ENCODE measurements at regions not wholly inside any gene's neighbourhood (a gene's known extent, or its start where the extent isn't known, plus 50 kb on each side); places are given as distances from the start of the nearest gene placed in this dataset.

DNA sequence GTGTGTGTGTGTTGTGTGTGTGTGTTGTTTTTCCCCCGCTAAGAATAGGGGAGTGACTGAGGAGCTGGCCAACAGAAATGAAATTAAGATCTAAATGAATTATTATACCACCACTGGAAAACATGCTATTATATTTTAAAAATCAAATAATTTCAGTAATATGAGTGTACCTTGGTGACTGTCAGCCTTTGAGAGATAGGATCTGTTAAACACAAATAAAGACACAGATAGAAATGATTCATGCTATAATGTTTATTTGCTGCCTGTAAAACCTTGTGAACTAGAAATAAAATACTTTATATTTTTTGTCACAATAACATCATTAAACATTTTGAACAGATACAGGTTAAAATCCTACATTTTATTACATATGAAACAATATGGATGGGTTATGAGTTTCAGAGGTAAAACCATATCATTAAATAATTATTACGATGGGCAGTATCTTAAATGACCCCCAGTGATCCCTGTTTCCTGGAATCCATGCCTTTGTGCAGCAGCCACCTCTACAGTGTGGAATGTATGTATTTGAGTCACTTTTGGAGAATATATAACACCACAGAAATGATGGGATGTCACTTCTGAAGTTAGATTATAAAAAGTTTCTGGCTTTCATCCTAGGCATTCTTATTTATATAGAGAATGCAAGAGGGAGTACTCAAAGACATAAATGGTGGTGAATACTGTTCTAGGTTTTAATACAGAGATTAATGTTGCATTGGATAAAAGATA is 617.2 kb downstream of the CDH18 start:
- H3K27ac ChIP-seq, result no peak overlapping the region
- TF ChIP-seq ZFX (IDR thresholded peaks at IDR 0.05; ENCODE audit: borderline replicate concordance), result no peak
- TF ChIP-seq, protein P1, sequence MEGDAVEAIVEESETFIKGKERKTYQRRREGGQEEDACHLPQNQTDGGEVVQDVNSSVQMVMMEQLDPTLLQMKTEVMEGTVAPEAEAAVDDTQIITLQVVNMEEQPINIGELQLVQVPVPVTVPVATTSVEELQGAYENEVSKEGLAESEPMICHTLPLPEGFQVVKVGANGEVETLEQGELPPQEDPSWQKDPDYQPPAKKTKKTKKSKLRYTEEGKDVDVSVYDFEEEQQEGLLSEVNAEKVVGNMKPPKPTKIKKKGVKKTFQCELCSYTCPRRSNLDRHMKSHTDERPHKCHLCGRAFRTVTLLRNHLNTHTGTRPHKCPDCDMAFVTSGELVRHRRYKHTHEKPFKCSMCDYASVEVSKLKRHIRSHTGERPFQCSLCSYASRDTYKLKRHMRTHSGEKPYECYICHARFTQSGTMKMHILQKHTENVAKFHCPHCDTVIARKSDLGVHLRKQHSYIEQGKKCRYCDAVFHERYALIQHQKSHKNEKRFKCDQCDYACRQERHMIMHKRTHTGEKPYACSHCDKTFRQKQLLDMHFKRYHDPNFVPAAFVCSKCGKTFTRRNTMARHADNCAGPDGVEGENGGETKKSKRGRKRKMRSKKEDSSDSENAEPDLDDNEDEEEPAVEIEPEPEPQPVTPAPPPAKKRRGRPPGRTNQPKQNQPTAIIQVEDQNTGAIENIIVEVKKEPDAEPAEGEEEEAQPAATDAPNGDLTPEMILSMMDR (IDR thresholded peaks at IDR 0.05), result no peak

DNA sequence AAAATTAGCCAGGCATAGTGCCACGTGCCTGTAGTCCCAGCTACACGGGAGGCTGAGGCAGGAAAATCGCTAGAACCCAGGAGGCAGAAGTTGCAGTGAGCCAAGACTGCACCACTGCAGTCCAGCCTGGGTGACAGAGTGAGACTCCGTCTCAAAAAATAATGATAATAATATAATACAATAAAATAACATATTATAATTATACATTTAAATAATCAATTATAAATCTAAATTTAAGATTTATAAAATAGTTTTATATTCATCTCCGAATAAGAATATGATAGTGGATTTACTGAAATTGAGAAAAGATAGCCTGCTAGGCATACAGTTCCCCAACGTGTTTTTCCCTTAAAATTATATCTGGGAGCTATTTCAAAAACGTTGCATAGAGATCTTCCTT is 599.6 kb downstream of the CDH18 start:
- TF ChIP-seq, protein P1 (IDR thresholded peaks at IDR 0.05), result no peak
- TF ChIP-seq ZFX (IDR thresholded peaks at IDR 0.05; ENCODE audit: borderline replicate concordance), result no peak

DNA sequence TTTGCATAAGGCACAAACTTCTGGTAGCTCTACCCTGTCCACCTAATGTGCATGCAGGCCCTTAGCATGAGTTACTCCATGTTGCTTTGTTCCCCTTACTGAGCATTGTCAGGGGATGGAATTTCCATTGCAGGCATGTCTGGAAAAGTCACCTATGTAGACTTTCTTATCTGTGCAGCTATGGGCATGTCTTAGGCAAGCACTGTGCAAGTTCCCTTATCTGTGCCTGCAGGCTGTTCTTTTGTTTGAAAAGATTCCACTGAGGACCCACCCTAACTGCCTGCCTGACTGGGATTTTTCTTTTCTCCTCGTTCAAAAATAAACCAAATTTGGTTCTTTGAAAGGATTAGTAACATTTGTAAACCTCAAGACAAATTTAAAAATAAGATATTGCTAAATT is 587.0 kb downstream of the CDH18 start:
- H3K27ac ChIP-seq, result no peak overlapping the region
- TF ChIP-seq, protein P1 (IDR thresholded peaks at IDR 0.05), result no peak
- TF ChIP-seq ZFX (IDR thresholded peaks at IDR 0.05; ENCODE audit: borderline replicate concordance), result no peak

More for the DNA sequence above, 599.6 kb downstream of the CDH18 start:
- H3K27ac ChIP-seq, result no peak overlapping the region

DNA sequence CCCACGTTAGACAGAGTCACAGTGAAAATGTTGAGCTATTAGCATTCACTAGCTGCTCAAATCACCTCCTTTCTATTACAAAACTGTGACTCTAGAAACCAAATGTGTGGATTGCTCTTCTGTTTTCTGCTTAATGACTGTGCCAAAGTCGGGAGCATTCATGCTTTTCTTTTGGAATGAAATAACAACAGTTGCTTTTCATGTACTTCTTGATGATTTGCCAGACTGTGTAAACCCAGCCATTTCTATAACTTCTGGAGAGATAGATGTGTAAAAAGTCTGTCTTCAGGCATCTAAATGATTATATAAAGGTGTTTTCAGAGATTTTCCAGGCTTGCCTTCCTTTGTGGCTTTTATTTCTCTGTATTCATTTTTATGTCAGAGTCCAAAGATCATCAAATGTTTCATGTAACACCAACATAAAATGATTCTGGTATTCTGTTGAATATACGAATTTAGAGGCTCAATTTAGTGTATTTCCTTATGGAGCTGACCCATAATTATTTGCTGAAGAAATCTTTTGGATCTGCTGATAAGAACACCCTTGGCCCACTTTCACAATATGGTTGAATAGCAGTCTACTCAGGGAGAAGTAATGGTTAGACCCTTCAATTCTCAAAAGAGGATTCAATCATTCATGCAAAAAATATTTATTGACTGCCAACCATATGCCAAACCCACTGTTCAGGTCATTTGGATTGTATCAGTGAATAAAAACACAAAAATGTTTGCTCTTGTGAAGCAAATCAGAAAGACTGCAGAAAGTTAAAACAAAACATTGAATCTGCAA is 581.2 kb downstream of the CDH18 start:
- TF ChIP-seq, protein P1 (IDR thresholded peaks at IDR 0.05), result no peak
- TF ChIP-seq ZFX (IDR thresholded peaks at IDR 0.05; ENCODE audit: borderline replicate concordance), result no peak
- no peak overlapping the region for H3K27ac ChIP-seq

DNA sequence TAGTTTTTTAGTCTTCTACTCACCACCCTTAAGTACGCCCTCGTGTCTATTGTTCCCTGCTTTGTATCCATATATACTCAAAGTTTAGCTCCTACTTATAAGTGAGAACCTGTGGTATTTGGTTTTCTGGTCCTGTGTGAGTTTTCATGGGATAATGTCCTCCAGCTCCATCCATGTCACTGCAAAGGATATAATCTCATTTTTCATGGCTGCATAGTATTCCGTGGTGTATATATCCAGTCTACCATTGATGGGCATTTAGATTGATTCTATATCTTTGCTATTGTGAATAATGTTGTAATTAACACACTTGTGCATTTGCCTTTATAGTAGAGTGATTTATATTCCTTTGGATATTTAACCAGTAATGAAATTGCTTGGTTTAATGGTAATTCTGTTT is 579.9 kb downstream of the CDH18 start:
- TF ChIP-seq, protein P1 (IDR thresholded peaks at IDR 0.05), result no peak
- TF ChIP-seq ZFX (IDR thresholded peaks at IDR 0.05; ENCODE audit: borderline replicate concordance), result no peak
- H3K27ac ChIP-seq, result no peak overlapping the region

DNA sequence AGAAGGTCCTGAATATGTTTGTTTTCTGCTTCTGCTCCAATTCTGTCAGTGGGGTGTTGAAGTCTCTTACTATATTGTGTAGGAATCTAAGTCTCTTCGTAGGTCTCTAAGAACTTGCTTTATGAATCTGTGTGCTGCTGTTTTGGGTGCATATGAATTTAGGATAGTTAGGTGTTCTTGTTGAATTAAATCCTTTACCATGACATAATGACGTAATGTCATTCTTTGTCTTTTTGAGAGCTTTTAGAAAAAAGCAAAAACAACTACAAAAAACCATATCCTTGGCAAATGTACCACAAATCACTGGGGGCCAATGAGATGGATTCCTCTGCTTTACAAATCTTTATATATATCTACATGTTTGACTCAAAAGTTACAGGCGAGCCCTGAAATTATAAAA is 576.1 kb downstream of the CDH18 start:
- no peak overlapping the region for H3K27ac ChIP-seq
- TF ChIP-seq, protein P1 (IDR thresholded peaks at IDR 0.05), result no peak
- no peak for TF ChIP-seq ZFX (IDR thresholded peaks at IDR 0.05; ENCODE audit: borderline replicate concordance)

Data from 22Rv1 (cell line).